NCI-H526 (cell line): ENCODE measurements at regions not wholly inside any gene's neighbourhood (a gene's known extent, or its start where the extent isn't known, plus 50 kb on each side); places are given as distances from the start of the nearest gene placed in this dataset.

Experiments
- DNase-seq, 2 experiments: peaks; one replicate each; lab custom pipeline; 2025; lab: John Stamatoyannopoulos, UW

DNA sequence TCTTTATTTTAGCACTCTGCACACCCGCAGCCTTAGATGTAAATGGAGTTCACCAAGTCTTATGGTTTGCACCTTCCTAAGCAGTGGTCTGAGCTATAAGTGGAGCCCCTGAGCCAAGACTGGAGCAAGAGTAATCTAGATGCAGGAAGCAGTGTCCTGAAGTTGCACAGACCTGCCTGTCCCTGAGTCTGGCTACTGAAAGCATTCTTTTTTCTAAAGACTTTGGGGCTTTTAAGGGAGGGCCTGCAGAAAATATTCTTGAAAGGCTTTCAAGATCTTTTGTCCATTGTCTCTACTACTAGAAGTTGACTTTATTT lies 389.7 kb downstream of the KDM5D start:
- no peak for DNase-seq

DNA sequence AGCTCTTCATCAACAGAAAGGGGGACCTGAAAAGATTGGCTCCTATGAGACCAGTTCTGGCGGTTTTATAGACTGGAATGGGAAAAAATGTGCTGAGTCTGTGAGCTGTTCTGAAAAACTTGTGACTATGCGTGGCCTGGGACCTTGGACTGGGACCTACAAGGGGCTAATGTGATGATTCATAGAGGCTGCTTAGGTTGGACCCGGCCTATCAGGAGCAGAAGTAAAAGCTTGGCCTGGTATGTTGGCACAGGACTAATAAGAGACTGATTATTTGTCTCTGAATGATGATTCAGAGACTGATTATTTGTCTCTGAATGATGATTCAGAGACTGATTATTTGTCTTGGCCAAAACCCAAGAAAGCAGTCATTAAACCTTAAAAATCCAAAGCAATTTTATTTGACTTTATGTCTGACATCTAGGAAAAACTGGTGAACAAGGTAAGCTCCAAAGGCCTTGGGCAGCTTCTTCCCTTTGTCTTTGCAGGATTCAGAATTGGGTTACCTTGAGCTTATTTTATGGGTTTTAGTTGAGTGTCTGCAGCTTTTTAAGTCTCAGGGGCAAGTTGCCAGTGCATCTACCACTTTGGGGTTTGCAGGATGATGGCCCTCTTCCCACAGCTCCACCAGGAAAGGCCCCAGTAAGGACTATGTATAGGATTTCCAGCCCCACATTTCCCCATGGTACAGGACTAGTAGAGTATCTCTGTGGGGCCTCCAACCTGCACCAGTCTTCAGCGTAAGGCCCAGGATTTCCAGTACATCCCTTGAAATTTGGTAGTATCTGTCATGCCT lies 390.3 kb downstream of the KDM5D start:
- no peak for DNase-seq

DNA sequence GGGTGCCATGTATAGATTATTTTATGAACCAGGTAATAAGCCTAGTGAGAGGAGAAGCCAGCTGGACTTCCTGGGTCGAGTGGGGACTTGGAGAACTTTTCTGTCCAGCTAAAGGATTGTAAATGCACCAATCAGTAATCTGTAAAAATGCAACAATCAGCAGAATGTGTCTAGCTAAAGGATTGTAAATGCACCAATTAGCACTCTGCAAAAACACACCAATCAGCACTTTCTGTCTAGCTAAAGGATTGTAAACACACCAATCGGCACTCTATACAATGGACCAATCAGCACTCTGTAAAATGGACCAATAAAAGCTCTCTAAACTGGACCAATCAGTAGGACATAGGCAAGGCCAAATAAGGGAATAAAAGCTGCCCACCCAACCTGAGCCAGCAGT lies 392.9 kb downstream of the KDM5D start:
- no peak for DNase-seq

DNA sequence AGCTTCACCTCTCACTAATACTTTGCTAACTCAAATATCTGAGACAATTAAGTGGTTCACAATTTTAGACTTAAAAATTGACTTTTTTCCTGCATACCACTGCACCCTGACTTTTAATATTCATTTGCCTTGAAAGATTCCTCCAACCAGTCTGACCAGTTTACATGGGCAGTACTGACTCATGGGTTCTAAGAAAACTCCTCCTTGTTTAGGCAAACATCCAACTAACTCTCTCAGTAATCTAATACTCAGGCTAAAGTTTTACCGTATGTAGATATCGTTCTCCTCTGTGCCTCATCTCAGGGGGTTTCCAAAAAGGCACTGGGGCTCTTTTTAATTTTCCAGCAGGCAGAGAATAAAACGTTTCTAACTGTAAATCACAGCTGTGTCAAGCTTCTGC lies 422.8 kb downstream of the KDM5D start:
- no peak for DNase-seq

DNA sequence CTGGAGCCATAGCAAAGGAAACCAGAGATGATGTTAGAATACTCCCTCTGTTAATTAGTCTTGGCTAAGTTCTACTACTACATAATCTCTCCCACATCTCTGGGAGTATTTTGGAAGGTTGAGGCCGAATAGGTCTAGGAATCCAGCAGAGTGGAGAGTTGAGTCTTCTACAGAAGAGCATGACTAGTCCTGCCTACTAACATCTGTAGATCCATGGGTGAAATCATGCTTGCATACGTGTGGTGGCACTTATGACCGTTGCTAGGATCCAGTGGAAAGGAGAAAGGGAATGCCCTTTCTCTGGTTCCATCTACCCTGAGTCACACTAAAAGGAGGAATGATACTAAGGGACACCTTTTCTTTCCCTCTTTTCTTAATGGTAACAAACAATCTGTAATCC lies 425.4 kb downstream of the KDM5D start:
- no peak for DNase-seq

DNA sequence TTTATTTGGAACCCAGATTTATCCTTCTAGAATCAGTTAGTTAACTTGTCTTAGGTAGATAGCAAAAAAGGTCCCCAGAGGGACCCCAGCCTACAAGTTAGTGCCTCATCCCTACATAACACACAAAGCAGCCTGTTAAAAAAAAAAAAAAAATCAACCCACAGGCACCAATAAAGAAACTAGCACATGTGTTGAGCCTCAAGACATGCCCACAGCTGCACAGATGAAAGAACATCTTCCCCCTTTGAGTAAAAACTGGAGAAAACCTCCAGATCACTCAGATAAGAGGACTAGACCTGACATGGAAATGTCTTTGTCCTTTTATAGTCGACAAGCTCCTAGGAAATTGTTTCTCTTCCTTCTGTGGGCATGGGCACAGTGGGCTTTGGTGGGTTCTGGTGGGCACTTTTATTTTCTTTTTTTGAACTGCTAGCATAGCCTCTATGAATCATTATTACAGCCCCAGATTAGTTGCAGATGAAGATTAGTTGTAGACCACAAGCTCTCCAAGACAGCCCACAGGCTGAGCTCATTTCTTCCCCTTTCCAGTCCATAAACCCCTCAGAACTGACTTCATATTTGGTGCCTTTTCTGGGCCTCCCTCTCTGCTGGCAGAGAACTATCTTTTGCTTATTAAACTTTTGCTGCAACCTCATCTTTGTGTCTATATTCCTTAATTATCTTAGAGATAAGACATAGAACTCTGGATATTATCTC lies 427.1 kb downstream of the KDM5D start:
- DNase-seq: no peak

DNA sequence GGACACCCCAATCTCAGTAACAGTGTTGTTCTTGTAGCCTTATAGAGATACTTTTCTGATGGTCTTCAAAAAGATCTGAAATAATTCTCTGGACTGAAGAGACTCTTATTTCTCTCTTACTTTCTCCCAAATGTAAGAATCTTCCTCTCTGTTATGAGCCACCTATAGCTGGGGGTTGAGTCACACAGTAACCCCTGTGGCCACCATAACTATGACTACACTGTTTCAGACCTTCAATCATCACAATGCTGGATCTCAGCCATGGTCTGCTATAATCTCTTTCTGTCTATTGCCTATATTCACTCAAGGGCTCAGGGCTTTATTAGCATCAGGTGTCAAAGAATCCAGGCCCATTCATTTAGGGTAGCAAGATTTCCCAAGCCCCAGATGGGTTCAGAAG lies 436.9 kb downstream of the KDM5D start:
- no peak for DNase-seq

DNA sequence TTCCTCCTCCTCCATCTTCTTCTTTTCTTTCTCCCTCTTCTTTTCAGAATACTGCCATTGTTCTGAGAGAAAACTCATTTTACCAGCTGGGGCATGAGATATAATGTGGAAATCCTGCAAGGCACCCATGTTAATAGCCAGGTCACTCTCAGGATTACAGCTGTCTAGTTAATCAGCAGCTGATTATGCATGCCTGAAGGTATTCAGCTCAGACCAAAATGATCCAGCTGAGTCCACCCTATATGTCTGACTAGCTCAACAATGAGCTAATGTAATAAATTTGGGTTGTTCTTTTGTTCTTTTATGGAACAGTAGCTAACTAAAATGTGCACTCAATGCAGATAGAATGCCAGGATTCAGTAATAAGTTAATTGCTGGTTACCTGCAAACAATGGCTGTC lies 441.4 kb downstream of the KDM5D start:
- no peak for DNase-seq

DNA sequence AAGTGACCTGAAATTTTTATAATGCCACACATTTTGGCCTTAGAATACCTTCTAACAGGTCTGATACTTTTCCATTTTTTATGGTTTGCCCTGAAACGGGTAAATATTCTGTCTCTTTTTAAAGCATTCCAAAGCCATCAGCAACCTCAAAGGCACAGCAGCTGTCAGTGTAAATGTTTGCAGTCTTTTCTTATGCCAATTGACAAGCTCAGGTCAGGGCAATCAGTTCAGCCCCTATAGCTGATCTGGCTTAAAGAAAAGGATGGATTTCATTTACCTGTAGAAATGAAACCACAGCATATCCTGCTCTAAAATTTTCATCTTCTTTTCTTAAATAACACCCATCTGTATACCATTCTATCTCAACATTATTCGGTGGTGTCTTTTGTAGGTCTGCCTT lies 453.6 kb downstream of the KDM5D start:
- no peak for DNase-seq

DNA sequence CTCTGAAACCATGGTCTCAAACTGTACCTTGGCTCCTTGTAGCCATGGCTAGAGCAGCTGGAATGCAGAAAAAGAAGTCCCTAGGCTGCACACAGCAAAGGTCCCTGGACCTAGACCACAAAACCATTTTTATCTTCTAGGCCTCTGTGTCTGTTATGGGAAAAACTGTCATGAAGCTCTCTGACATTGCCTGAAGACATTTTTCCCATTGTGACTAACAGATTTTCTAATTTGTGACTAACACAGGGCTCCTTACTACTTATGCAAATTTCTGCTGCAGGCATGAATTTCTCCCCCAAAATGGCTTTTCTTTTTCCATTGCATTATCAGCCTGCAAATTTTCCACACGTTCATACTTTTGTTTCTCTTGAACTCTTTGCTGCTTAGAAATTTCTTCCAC lies 470.4 kb downstream of the KDM5D start:
- DNase-seq: no peak

DNA sequence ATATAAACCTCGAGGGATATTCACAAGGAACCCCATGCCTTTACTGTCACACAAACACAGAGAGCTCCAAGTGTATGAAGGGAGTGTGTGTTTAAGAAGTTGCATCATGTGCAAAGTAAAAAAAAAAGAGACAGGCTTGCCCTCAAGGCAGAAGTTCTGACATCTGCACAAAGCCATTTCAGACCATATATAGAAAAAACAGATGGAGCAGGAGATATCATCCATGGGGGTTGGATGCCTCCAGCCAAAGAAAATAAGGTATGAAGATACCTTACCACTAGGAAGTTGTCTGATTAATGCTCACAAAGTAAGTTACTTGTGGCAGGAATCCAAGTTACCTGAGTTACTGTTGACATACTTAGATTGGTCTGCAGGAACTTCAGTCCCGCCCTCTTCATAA lies 476.2 kb downstream of the KDM5D start:
- no peak for DNase-seq

DNA sequence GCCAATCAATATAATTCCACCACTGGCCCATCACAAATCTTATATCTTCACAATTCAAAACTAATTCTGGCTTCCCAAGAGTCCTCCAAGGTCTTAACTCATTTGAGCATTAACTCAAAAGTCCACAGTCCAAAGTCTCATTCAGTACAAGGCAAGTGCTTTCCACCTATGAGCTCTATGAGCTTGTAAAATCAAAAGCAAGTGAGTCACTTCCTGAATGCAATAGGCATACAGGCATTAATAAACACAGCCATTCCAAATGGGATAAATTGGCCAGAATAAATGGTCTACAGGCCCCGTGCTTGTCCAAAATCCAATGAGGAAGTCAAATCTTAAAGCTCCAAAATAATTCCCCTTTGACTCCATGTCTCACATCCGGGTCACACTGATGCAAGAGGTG lies 479.1 kb downstream of the KDM5D start:
- DNase-seq: no peak

DNA sequence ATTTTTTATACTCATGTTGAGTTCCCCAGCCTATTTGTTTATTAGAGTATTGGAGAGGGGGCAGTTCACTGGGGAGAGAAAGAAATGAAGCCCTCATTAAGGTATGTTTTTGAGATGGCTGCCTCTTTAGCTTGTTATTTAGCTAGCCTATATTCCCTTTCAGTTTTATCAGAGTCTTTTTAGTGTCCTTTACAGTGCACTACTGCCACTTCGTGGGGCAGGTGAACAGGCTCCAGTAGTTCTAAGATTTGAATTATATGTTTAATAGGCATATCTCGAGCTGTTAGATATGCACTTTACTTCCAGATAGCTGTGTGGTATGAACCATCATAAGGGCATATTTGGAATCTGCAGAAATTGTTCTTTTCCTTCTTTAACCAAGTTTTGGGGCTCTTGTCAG lies 482.2 kb downstream of the KDM5D start:
- no peak for DNase-seq

DNA sequence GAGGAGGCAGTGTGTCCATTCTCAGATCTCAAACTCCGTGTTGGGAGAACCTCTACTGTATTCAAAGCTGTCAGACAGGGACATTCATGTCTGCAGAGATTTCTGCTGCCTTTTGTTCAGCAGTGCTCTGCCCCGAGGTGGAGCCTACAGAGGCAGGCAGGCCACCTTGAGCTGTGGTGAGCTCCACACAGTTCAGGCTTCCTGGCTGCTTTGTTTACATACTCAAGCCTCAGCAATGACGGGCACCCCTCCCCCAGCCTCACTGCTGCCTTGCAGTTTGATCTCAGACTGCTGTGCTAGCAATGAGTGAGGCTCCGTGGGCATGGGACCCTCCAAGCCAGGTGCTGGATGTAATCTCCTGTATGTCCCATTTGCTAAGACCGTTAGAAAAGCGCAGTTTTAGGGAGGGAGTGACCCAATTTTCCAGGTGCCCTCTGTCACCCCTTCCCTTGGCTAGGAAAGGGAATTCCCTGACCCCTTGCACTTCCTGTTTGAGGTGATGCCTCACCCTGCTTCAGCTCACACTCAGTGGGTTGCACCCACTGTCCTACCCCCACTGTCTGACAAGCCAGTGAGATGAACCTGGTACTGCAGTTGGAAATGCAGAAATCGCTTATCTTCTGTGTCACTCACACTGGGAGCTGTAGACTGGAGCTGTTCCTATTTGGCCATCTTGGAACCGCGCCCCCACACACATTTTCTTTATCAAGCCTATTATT lies 458.9 kb upstream of the HSFY2 start:
- DNase-seq: peak in 1 of 2 experiments; percentile 0

DNA sequence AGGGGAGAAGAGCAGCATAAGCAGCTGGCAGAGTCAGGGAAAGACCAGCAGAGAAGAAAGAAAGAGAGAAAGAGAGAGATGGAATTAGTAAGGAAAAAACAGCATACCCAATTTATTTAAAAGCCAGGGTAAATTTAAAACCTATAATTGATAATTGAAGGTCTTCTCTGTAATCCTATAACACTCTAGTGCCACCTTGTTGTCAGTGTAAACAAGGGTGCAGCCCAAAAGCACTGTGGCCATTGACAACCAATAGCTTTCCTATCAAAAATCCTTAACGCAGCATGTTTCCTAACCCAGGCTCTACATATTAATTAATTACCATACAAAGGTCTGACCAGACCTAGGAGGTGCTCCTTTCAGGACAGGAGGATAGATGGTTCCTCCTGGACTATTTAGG lies 447.2 kb upstream of the HSFY2 start:
- no peak for DNase-seq

DNA sequence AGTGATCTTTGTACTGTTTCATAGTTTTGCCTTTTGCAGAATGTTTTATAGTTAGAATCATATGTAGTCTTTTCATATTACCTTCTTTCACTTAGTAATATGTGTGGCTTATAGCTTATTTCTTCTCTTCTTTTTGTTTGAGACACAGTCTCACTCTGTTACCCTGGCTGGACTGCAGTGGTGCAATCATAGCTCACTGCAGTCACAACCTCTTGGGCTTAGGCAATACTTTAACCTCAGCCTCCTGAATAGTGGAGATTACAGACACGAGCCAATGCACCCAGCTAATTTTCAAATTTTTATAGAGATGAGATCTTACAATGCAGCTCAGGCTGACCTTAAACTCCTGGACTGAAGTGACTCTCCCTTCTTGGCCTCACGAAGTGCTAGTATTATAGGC lies 435.4 kb upstream of the HSFY2 start:
- DNase-seq: no peak

DNA sequence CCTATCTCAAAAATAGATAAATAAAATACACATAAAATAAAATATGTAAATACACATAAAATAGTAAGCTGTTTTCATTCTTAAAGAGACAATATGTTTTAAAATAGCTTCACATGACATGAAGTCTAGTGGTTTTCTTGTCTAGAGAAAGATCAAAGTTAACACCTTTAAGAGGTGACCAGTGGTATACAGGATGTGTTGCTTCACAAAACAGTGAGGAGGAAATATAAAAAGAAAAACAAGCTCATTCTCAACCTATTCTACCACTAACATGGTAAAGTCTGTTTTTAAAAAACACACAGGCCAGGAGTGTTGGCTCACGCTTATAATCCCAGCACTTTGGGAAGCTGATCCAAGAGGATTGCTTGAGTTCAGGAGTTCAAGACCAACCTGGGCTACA lies 433.5 kb upstream of the HSFY2 start:
- no peak for DNase-seq

DNA sequence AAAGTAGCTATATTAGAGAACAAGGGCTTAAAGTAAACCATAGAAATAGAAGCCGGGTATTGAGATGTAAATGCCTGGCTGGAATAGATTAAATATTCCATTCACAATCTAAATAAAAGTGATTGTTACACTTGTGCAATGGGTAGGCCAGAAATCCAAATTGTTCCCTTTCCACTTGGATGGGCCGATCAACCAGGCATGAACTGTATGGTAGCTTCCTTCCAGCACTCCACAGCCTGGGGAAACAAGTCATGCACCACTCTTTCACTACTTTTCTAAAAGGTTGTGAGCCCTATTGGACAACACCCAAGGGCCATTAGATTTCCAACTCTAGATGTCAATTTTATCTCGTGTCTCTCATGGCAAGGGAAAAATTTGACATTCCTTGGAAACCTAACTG lies 407.3 kb upstream of the HSFY2 start:
- no peak for DNase-seq

DNA sequence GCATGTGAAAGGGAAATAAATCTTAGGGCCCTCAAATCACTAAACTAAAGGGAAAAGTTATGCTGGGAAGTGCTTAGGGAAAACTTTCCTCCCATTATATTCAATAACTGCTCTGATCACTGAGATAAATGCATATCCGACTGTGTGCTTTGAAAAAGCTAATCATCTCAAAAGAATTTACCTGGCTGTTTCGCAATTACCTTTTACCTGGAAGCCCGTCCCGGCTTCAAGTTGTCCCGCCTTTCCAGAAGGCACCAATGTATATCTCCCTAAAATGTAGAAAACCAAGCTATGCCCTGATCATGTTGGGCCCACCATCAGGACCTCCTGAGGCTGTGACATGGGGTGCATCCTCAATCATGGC lies 394.6 kb upstream of the HSFY2 start:
- no peak for DNase-seq

DNA sequence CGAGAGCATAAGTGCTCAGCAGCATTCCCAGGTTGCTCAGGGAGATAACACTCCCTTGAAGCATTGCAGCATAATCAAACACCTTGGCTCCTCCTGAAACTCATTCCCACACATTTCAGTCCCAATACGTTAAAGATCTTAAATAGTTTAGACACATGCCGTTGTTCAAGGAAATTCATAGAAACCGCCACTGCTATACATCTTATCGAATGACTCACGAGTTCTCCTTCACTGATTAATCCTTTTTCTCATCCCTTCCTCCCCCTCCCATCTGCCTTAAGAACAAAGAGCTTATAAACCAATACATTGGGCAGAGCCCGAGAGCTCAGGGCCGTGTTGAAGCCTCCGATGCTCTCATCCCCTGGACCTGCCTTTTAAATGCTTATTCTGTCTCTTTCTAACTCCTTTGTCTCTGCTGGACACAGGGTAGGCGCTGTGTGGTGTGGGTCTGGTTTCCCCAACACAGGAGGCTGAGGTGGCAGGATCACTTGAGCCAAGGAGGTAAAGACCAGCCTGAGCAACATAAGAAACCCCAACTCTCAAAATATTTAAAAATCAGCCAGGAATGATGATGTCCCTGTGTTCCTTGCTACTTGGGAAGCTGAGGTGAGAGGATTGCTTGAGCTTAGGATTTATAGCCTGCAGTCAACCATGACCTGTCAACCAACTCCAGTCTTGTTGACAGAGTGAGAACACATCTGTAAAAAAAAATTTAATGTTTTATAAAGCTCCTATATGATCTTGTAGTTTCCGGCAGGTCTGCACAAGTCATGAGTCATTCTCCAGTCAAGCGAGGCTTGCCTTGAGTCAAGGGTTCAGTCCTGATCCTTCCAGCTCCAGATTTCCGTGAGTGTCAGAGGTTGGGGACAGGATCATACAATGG lies 394.0 kb upstream of the HSFY2 start:
- DNase-seq: no peak

DNA sequence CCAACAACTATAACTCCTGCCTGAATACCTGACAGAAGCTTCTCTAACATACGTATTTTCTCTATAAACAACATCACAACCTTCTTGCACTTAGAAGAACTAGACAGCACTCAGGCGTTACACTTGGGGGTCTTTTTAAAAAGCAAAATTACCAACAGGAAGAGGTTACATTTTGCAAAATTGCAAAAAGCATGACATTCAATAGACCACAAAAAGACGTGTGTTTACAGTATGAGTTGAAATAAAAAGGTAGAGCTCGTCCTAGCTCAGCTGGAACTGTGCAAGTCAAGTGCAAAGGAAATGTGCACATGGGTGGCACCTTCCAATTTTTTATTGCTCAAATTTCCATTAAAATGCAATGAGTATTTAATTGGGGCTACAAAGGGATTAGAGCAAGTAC lies 375.2 kb upstream of the HSFY2 start:
- DNase-seq: no peak

DNA sequence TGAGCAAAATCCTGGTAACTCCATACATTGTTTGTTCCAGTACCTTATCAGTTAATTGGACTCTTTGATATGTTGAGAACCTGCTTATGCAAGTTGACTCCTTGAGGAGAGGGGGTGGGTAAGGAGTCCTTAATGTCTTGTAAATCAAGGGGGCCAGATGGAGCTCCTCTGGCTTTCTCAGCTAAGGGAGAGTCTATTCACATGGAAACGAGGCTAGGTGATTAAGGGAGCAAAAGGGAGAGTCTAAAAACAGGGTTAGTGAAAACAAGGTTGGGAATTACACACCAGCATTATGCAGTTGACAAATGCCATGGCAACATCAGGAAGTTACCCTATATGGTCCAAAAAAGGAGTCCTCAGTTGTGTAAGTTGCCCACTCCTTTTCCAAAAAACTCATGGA lies 372.8 kb upstream of the HSFY2 start:
- no peak for DNase-seq
